Breast epithelium (tissue), 4 donors: ENCODE measurements at regions not wholly inside any gene's neighbourhood (a gene's known extent, or its start where the extent isn't known, plus 50 kb on each side); places are given as distances from the start of the nearest gene placed in this dataset.

ENCODE experiments used
- DNase-seq, 2 donors: peaks; one replicate each; pipeline ENCODE4 v3.0.0-alpha.2; 2019; ENCODE audit warnings: low spot score in 2 of 2
- H3K27ac ChIP-seq, 2 donors: fragments of 200-600 bp; sonication (generic) in 1 of 2; one replicate each; pipeline ENCODE4 v1.5.1; 2016 to 2019; ENCODE audit warnings: mild to moderate bottlenecking in 1 of 2
- H3K27me3 ChIP-seq, 2 donors: fragments of 200-600 bp; sonication (generic) in 1 of 2; one replicate each; pipeline versions ENCODE4 v1.5.1 to v1.6.0; 2017 to 2019; ENCODE audit warnings: control low read depth in 1 of 2, mild to moderate bottlenecking in 1 of 2
- H3K36me3 ChIP-seq: fragments of 200-600 bp; one replicate; pipeline ENCODE4 v1.5.1; 2019
- H3K4me1 ChIP-seq, 2 donors: fragments of 200-600 bp; sonication (generic); one replicate each; pipeline ENCODE4 v1.5.1; 2016 to 2019; ENCODE audit warnings: control low read depth in 1 of 2
- H3K4me3 ChIP-seq, 3 donors: fragments of 200-600 bp; sonication (generic); 1 replicate in 2 of 3; 2 replicates in 1 of 3; pipeline ENCODE4 v1.5.1; 2016 to 2019; ENCODE audit warnings: mild to moderate bottlenecking in 3 of 3, moderate library complexity in 2 of 3
- H3K9me3 ChIP-seq, 2 donors: fragments of 200-600 bp; sonication (generic) in 1 of 2; one replicate each; pipeline ENCODE4 v1.5.1; 2016 to 2019; ENCODE audit warnings: control low read depth in 1 of 2
- CTCF ChIP-seq, 3 donors: fragments of 450-650 bp; IDR thresholded peaks; one replicate each; pipeline ENCODE4 v1.5.1; 2016 to 2017; ENCODE audit warnings: antibody characterized with exemption in 3 of 3, mild to moderate bottlenecking in 3 of 3, moderate library complexity in 3 of 3
- POLR2A ChIP-seq: fragments of 450-650 bp; IDR thresholded peaks from one replicate; pipeline ENCODE4 v1.6.1; 2016; ENCODE audit warnings: antibody characterized with exemption, mild to moderate bottlenecking, moderate library complexity
- POLR2AphosphoS5 ChIP-seq, 3 donors: sonication (generic); formaldehyde crosslinking; IDR thresholded peaks; one replicate each; pipeline ENCODE4 v1.6.1; 2017; ENCODE audit warnings: antibody characterized with exemption in 3 of 3
- intact Hi-C: fragments of 100-400 bp; cut with DNase I; formaldehyde crosslinking; loops from one replicate; pipeline ENCODE4 v1.15.1; 2023; ENCODE audit warnings: low total_unique reads

GRCh38 chr16:64225696-64226095 is 896.2 kb downstream of the CDH11 start:
- H3K4me1 ChIP-seq: no peaks in the 10 kb centered on the region
- intact Hi-C loops: no loop called here
- H3K4me3 ChIP-seq: no peak overlapping the region
- H3K9me3 ChIP-seq: peaks cover 0 to 11% of the 10 kb centered on the region in 2 donors
- no peak for DNase-seq
- TF ChIP-seq POLR2AphosphoS5 (IDR thresholded peaks at IDR 0.05) (no peak), CTCF (IDR thresholded peaks at IDR 0.05) (no peak), POLR2A (no peak)
- no peaks in the 10 kb centered on the region for H3K27me3 ChIP-seq
- H3K36me3 ChIP-seq: no peaks in the 10 kb centered on the region
- no peak overlapping the region for H3K27ac ChIP-seq

- no peaks in the 10 kb centered on the region for H3K4me1 ChIP-seq
- H3K36me3 ChIP-seq: no peaks in the 10 kb centered on the region
- no peak for TF ChIP-seq CTCF (IDR thresholded peaks at IDR 0.05)
- no peak for TF ChIP-seq POLR2AphosphoS5 (IDR thresholded peaks at IDR 0.05)
- no peak for TF ChIP-seq POLR2A
- H3K27ac ChIP-seq: no peak overlapping the region
- no peaks in the 10 kb centered on the region for H3K27me3 ChIP-seq
- peaks cover 0 to 8% of the 10 kb centered on the region in 2 donors for H3K9me3 ChIP-seq
- H3K4me3 ChIP-seq: no peak overlapping the region
- DNase-seq: no peak
- intact Hi-C loops: no loop called here
Measured at GRCh38 chr16:64225036-64225435, 896.8 kb downstream of the CDH11 start.

GRCh38 chr16:64217789-64218535 is 903.9 kb downstream of the CDH11 start:
- Histone ChIP-seq H3K4me3 (no peak overlapping the region), H3K27ac (no peak overlapping the region), H3K36me3 (no peaks in the 10 kb centered on the region), H3K9me3 (no peaks in the 10 kb centered on the region), H3K27me3 (no peaks in the 10 kb centered on the region), H3K4me1 (no peaks in the 10 kb centered on the region)
- TF ChIP-seq CTCF (IDR thresholded peaks at IDR 0.05) (no peak), POLR2A (no peak), POLR2AphosphoS5 (IDR thresholded peaks at IDR 0.05) (no peak)
- DNase-seq: no peak
- intact Hi-C loops: no loop called here

GRCh38 chr16:64215730-64216129 is 906.1 kb downstream of the CDH11 start:
- Histone ChIP-seq H3K4me3 (no peak overlapping the region), H3K27ac (no peak overlapping the region), H3K9me3 (no peaks in the 10 kb centered on the region), H3K27me3 (no peaks in the 10 kb centered on the region), H3K4me1 (no peaks in the 10 kb centered on the region), H3K36me3 (no peaks in the 10 kb centered on the region)
- intact Hi-C loops: no loop called here
- TF ChIP-seq POLR2AphosphoS5 (IDR thresholded peaks at IDR 0.05) (no peak), CTCF (IDR thresholded peaks at IDR 0.05) (no peak)
- DNase-seq: no peak

- Histone ChIP-seq H3K36me3 (no peaks in the 10 kb centered on the region), H3K27ac (no peak overlapping the region), H3K27me3 (no peaks in the 10 kb centered on the region), H3K4me1 (no peaks in the 10 kb centered on the region), H3K9me3 (no peaks in the 10 kb centered on the region), H3K4me3 (no peak overlapping the region)
- TF ChIP-seq CTCF (IDR thresholded peaks at IDR 0.05): no peak
- TF ChIP-seq POLR2A: no peak
- no peak for TF ChIP-seq POLR2AphosphoS5 (IDR thresholded peaks at IDR 0.05)
- DNase-seq: no peak
- intact Hi-C loops: no loop called here
Measured at GRCh38 chr16:64211331-64211730, 910.5 kb downstream of the CDH11 start.
